ENCODE measurements at regions not wholly inside any gene's neighbourhood (a gene's known extent, or its start where the extent isn't known, plus 50 kb on each side); places are given as distances from the start of the nearest gene placed in this dataset.

DNA sequence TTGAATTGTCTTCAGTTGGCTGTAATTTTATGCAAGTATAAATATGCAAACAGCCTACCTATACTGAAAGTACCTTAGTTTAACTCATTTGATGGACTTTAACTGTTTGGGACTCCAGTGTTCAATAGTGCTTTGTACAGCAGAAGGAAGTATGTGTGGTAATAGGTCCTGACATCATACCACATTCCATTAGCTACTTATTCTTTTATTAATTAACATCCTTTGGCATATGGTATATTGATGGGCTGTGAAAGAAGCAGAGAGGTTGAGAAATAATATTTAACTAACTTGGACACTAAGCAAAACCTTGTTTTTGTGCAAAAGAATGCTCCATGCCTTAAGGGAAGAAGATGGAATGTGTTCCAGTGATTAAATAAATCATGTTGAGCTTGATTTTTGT is 97.6 kb upstream of the SEMA6A start:
- TF ChIP-seq CTCF (IDR thresholded peaks at IDR 0.05) = no peak
- no peak for TF ChIP-seq EZH2 (IDR thresholded peaks at IDR 0.05)

Measured in neural progenitor cell (in vitro differentiated cells).